Retinal pigment epithelial cell (primary cell): ENCODE measurements at regions not wholly inside any gene's neighbourhood (a gene's known extent, or its start where the extent isn't known, plus 50 kb on each side); places are given as distances from the start of the nearest gene placed in this dataset.
"Not testable (repeated sequence)": the region's sequence is repeated elsewhere in the genome, so short reads cannot be mapped to it uniquely, and the experiment has no call there.

Experiments used
- DNase-seq: peaks from one replicate; pipeline ENCODE4 v3.0.0-alpha.2; 2010; ENCODE audit warnings: low read depth
- H3K4me3 ChIP-seq: 2 replicates; pipeline ENCODE4 v1.5.1; 2011; ENCODE audit warnings: mild to moderate bottlenecking, low read length, control low read depth, moderate library complexity
- TF ChIP-seq, protein P1 (sequence below): conservative IDR thresholded peaks from 2 replicates; pipeline ENCODE4 v1.5.1; 2011; ENCODE audit warnings: low read depth, low read length, control low read depth, inconsistent platforms

DNA sequence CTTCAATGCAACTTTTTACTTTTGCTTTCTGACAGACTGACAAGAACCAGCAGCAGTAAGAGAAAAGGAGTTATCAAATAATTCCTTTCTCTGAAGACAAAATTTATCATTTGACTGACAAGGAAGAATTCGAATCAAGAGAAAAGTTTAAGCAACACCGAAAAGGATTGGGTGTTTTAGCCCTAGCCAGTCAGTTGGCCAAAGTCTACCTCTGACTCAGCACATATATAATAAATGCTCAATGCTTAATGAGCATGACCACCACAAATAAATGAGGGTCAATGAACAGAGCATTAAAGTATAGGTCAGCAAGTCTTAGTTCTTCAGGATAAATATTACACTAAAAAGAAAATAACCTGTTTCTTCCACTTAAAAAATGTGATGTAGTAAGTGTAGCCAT is 1603.5 kb upstream of the C9orf72 start:
- TF ChIP-seq, protein P1, sequence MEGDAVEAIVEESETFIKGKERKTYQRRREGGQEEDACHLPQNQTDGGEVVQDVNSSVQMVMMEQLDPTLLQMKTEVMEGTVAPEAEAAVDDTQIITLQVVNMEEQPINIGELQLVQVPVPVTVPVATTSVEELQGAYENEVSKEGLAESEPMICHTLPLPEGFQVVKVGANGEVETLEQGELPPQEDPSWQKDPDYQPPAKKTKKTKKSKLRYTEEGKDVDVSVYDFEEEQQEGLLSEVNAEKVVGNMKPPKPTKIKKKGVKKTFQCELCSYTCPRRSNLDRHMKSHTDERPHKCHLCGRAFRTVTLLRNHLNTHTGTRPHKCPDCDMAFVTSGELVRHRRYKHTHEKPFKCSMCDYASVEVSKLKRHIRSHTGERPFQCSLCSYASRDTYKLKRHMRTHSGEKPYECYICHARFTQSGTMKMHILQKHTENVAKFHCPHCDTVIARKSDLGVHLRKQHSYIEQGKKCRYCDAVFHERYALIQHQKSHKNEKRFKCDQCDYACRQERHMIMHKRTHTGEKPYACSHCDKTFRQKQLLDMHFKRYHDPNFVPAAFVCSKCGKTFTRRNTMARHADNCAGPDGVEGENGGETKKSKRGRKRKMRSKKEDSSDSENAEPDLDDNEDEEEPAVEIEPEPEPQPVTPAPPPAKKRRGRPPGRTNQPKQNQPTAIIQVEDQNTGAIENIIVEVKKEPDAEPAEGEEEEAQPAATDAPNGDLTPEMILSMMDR = no peak
- no peak for DNase-seq

DNA sequence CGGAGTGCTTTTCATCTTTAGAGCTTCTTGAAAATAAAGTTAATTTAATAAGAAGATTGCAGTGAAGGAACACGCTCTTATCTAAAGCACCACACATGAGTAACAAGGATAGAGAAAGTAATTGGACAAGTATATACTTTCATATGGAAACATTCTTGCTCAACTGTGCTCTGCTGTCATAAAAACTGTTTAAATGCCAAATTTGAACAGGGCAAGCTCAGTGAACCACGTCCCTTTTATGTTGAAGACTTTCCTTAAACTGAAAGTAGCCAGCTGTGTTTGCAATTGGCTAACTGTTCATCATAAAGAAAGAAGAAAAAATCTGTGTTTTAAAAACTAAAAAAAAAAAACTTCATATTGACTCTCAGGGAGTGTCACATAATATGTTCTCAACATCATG is 1610.7 kb upstream of the C9orf72 start:
- H3K4me3 ChIP-seq = no peak overlapping the region
- no peak for DNase-seq
- TF ChIP-seq, protein P1 = no peak

More for the DNA sequence above, 1603.5 kb upstream of the C9orf72 start:
- H3K4me3 ChIP-seq = no peak overlapping the region

DNA sequence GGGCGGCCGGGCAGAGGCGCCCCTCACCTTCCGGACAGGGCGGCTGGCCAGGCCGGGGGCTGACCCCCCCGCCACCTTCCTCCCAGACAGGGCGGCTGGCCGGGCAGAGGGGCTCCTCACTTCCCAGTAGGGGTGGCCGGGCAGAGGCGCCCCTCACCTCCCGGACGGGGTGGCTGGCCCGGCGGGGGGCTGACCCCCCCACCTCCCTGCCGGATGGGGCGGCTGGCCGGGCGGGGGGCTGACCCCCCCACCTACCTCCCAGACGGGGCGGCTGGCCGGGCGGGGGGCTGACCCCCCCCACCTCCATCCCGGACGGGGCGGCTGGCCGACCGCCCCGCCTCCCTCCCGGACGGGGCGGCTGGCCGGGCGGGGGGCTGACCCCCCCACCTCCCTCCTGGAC is 1615.5 kb upstream of the C9orf72 start:
- DNase-seq = not testable (repeated sequence)

DNA sequence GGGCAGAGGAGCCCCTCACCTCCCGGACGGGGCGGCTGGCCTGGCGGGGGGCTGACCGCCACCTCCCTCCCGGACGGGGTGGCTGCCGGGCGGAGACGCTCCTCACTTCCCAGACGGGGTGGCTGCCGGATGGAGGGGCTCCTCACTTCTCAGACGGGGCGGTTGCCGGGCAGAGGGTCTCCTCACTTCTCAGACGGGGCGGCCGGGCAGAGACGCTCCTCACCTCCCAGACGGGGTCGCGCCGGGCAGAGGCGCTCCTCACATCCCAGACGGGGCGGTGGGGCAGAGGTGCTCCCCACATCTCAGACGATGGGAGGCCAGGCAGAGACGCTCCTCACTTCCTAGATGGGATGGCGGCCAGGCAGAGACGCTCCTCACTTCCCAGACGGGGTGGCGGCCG is 1615.9 kb upstream of the C9orf72 start:
- not testable (repeated sequence) for DNase-seq

More for the DNA sequence above, 1615.5 kb upstream of the C9orf72 start:
- not testable (repeated sequence) for H3K4me3 ChIP-seq

DNA sequence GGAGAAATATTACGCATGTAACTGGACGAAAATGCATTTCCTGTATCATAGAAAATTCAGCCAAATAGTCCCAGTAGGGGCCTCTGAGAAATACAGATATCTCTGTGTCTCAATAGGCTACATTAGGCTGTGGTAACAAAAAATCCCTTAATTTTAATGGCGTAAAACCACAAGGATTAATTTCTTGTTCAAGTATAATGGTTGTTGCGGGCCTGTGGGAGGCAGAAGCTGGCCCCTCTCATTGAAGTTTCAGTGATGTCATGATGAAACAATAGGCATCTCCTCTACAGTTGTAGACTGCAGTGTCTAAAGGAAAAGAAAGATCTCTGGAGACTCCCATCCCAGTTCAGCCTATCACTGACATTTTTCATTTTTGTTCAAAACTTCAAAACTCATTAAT is 1625.6 kb upstream of the C9orf72 start:
- TF ChIP-seq, protein P1 = no peak
- no peak overlapping the region for H3K4me3 ChIP-seq
- no peak for DNase-seq

More for the DNA sequence above, 1615.9 kb upstream of the C9orf72 start:
- H3K4me3 ChIP-seq = not testable (repeated sequence)

DNA sequence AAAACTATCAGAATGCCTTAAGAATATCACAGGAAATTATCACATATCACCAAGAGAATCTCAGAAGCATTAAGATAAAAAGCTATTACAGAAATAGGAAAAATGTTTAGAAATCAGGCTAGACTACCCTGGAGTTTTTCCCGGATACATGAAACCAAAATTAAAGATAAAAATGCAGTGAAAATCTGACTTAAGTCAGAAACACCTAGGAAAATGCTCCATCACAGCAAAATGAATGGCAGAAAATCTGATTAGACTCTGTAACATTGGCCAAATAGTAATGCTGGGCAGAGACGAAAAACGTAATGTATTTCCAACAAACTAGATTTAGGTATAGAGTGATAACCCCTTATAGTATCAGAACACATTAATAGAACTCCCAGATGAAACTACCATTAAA is 1626.7 kb upstream of the C9orf72 start:
- TF ChIP-seq, protein P1 = no peak
- H3K4me3 ChIP-seq = no peak overlapping the region
- DNase-seq = no peak

DNA sequence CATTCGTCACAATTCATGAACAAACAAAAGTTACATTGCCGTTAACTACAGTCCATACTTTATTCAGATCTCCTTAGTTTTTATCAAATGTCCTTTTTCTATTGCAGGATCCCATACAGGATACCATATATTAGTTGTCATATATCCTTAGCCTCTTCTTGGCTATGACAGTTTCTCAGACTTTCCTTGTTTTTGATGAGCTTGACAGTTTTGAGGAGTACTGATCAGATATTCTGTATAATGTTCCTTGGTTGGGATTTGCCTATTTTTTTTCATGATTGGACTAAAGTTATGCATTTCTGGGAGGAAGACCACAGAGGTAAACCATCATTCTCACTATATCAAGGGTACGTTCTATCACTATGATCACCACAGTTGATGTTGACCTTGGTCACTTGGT is 1627.4 kb upstream of the C9orf72 start:
- no peak overlapping the region for H3K4me3 ChIP-seq
- no peak for DNase-seq
- TF ChIP-seq, protein P1 = no peak

DNA sequence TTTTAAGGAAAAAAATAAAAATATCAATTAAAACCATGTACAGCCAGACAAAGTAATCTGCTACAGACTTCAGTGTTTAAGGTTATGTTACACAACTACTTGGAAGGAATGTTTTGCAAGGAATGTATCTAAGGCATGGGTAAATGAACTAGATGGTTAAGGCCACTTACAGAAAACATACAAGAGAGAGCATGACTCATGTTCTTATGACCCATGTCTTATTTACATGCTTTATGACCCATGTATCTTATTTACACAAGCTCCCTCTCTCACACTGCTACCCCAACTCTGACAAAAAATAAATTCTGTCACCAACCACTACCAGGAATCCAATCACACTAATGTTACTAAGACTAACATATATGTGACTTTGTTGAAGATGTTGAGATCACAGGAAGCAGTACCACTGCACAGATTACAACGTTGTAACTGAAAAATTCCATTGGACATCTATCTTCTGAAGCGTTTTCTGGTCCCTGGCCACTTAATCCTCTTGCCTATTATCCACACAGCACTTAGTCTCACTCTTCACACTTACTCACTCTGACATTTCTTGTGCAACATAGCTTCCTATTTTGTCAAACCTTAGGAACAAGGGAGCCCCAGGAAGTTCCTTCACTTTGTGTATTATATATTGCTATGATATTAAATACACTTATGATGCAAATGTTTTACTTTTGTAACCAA is 1630.1 kb upstream of the C9orf72 start:
- peak; percentile 55 for DNase-seq
- TF ChIP-seq, protein P1 = no peak
- no peak overlapping the region for H3K4me3 ChIP-seq
